Ishikawa (cell line): ENCODE measurements at regions not wholly inside any gene's neighbourhood (a gene's known extent, or its start where the extent isn't known, plus 50 kb on each side); places are given as distances from the start of the nearest gene placed in this dataset.

Experiments used
- CEBPB ChIP-seq: IDR thresholded peaks from 2 replicates; pipeline ENCODE4 v1.6.1; 2012
- CREB1 ChIP-seq: IDR thresholded peaks from 2 replicates; pipeline ENCODE4 v1.6.1; 2012; ENCODE audit warnings: low read depth
- EGR1 ChIP-seq: IDR thresholded peaks from 2 replicates; pipeline ENCODE4 v1.6.1; 2012
- EP300 ChIP-seq: IDR thresholded peaks from 2 replicates; pipeline ENCODE4 v1.6.1; 2012; ENCODE audit warnings: borderline replicate concordance
- FOXM1 ChIP-seq: IDR thresholded peaks from 2 replicates; pipeline ENCODE4 v1.6.1; 2012; ENCODE audit warnings: low read depth, borderline replicate concordance
- MAX ChIP-seq: IDR thresholded peaks from 2 replicates; pipeline ENCODE4 v1.6.1; 2012
- NFIC ChIP-seq: IDR thresholded peaks from 2 replicates; pipeline ENCODE4 v1.6.1; 2012
- RAD21 ChIP-seq: IDR thresholded peaks from 2 replicates; pipeline ENCODE4 v1.6.1; 2012; ENCODE audit warnings: low read depth
- TAF1 ChIP-seq: IDR thresholded peaks from 2 replicates; pipeline ENCODE4 v1.6.1; 2012; ENCODE audit warnings: low read depth, mild to moderate bottlenecking
- TCF12 ChIP-seq: IDR thresholded peaks from 2 replicates; pipeline ENCODE4 v1.6.1; 2012; ENCODE audit warnings: low read depth
- TEAD4 ChIP-seq: IDR thresholded peaks from 2 replicates; pipeline ENCODE4 v1.6.1; 2012
- USF1 ChIP-seq: IDR thresholded peaks from 2 replicates; pipeline ENCODE4 v1.6.1; 2012
- YY1 ChIP-seq: IDR thresholded peaks from 2 replicates; pipeline ENCODE4 v1.6.1; 2012; ENCODE audit warnings: low read depth
- ZBTB7A ChIP-seq: IDR thresholded peaks from 2 replicates; pipeline ENCODE4 v1.6.1; 2012; ENCODE audit warnings: low read depth
- TF ChIP-seq, protein P1 (sequence below): IDR thresholded peaks from 2 replicates; pipeline ENCODE4 v1.6.1; 2012; ENCODE audit warnings: low read depth, mild to moderate bottlenecking

DNA sequence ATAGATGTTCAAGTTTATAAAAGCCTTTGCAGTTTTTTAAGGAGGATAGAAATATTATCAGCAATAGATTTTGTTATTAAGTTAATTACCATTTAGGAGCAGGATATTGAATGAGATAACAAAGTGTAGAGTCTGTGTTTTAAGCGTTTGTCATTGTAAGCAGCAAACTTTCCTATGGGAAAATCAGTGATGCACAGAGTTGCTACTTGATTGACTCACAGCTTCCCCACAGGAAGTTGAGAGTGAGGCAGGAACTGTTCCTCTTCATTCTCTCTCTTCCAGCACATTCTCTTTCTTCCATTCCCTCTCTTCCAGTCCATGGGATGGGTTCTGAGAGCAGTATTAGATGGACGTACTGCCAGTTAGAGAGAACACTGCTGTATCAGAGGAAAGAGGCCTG is 867.7 kb upstream of the AGA start:
- no peak for TF ChIP-seq YY1
- no peak for TF ChIP-seq TAF1
- TF ChIP-seq CEBPB = no peak
- no peak for TF ChIP-seq TCF12
- no peak for TF ChIP-seq CREB1
- no peak for TF ChIP-seq NFIC
- TF ChIP-seq TEAD4 = no peak
- TF ChIP-seq, protein P1, sequence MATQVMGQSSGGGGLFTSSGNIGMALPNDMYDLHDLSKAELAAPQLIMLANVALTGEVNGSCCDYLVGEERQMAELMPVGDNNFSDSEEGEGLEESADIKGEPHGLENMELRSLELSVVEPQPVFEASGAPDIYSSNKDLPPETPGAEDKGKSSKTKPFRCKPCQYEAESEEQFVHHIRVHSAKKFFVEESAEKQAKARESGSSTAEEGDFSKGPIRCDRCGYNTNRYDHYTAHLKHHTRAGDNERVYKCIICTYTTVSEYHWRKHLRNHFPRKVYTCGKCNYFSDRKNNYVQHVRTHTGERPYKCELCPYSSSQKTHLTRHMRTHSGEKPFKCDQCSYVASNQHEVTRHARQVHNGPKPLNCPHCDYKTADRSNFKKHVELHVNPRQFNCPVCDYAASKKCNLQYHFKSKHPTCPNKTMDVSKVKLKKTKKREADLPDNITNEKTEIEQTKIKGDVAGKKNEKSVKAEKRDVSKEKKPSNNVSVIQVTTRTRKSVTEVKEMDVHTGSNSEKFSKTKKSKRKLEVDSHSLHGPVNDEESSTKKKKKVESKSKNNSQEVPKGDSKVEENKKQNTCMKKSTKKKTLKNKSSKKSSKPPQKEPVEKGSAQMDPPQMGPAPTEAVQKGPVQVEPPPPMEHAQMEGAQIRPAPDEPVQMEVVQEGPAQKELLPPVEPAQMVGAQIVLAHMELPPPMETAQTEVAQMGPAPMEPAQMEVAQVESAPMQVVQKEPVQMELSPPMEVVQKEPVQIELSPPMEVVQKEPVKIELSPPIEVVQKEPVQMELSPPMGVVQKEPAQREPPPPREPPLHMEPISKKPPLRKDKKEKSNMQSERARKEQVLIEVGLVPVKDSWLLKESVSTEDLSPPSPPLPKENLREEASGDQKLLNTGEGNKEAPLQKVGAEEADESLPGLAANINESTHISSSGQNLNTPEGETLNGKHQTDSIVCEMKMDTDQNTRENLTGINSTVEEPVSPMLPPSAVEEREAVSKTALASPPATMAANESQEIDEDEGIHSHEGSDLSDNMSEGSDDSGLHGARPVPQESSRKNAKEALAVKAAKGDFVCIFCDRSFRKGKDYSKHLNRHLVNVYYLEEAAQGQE = no peak
- no peak for TF ChIP-seq EP300
- TF ChIP-seq ZBTB7A = no peak
- no peak for TF ChIP-seq EGR1
- TF ChIP-seq MAX = no peak
- no peak for TF ChIP-seq USF1
- TF ChIP-seq RAD21 = no peak
- TF ChIP-seq FOXM1 = no peak

DNA sequence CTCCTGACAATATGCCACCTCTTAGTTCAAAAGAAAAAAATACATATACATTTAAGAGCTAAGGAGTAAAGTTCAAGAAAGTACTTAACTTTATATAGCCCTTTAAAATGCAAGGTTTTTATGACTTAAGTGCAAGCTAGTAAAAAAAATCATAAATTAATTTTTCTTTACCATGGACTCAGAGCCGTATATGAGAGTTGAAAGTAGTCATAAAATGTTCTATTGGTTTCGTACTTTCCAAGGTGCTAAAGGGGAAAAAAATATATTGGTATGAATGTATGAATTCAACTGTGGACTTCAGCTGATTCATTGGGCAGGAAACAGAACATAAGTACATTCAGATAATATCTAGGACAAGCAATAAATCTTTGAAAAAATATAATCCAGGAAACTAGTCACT is 869.8 kb upstream of the AGA start:
- TF ChIP-seq TAF1 (no peak), CEBPB (no peak), EGR1 (no peak), RAD21 (no peak), FOXM1 (no peak), YY1 (no peak), CREB1 (no peak), USF1 (no peak), TEAD4 (no peak), ZBTB7A (no peak), EP300 (no peak), MAX (no peak), NFIC (no peak), TCF12 (no peak)
- TF ChIP-seq, protein P1 = no peak

DNA sequence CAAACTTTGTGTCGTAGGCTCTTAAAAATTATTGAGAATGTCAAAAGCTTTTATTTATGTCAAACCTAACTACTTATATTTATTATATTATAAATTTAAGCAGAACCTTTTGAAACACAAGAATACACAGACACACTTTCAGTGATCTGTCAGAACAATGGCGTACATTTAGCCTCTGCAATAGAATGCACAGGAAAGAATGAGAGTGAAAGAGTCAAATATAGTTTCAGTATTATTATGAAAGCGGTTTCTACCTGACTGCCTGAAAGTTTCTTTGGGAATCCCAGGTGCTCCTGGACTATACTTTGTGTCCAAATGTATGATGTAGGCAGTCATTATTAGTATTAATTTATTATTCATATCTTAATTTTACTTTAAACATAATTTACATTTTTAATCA is 872.0 kb upstream of the AGA start:
- TF ChIP-seq YY1 (no peak), CREB1 (no peak), USF1 (no peak)

- TF ChIP-seq, protein P1 = no peak
- TF ChIP-seq EP300 (no peak), RAD21 (no peak), MAX (no peak), FOXM1 (no peak), CEBPB (no peak), TEAD4 (no peak), YY1 (no peak)
Observed at GRCh38 chr4:178316211-178316610, 874.0 kb upstream of the AGA start.
